Mucosa of gallbladder (tissue), 1 donor: ENCODE measurements at regions not wholly inside any gene's neighbourhood (a gene's known extent, or its start where the extent isn't known, plus 50 kb on each side); places are given as distances from the start of the nearest gene placed in this dataset.

Experiments
- DNase-seq: peaks from one replicate; pipeline ENCODE4 v3.0.0-alpha.2; 2020; ENCODE audit warnings: low spot score
- donor health status: DM: no; HTN: no; CAD: no.

DNA sequence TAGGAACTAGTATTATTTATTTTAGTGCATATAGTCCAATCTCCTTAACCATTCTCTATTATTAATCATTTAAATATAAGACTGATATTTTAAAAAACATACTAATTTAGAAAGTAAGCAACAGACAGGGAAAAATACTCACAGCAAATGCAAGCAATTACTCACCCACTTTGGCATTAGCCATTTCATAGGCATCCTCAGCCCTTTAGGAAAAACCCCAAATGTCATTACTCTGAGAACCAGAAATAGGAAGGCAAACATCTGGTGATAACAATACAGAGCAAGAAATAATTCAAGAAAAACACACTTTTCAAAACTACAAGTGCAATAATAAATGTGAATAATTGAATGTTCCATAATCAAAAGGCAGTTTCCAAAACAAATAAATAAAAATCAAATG, 545.1 kb downstream of the PLPP3 start:
- DNase-seq, result no peak

DNA sequence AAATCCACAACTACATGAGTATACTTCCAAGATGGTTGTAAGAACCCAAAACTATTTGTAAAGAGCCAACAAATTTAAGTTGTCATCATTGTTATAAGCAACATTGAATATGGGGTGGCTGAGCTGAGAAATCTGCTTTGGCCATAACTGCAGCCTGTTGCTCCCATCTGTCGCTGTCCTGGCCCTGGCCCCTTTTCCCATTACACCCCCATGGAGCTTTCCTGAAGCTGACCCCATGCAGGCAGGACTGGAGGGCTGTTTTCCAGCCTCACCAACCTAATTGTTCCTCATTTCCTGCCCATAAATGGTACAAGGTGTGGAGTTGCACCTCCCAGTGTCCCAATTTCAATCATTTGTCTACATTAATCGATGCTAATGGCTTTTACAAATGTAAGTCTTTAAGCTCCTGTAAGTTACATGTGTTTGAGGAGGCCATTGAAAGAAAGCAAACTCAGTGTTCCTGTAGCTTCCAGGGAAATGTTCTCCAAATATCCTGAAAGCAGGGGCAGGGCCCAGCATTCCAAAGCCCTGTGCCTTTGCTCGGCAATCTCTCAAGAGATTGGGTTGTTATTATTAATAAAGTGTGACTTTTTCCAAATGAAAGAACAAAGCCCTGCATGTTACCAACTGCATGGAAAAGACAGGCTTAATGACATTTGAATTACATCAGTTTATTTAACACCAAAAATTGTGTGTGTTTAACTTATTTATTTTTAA, 545.9 kb downstream of the PLPP3 start:
- no peak for DNase-seq

DNA sequence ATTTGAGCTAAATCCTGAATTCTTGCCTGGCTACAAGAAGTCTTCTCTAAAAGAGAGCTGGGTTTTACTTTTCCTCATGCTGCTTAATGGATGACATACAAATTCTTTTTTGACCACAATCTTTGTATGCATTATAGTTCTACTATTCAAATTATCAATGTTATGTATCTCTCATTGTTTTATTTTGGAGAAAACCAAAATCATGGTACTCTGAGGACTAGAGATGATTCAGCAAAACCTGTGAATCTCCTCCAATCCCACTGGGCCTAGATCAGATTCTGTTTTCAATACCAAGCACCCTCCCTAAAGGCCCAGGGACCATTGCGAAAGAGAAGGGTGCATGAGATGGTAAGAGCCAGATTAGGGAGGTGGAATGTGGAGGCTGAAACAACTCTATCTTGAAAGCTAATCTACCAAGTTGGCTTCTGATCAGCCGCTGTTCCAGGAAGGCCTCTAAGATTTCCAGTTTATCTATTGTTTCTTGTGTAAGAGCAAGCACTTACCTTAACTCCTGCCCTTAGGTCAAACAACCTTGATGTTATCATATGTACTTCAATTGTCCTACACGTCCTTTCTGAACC, 547.2 kb downstream of the PLPP3 start:
- DNase-seq, result no peak

DNA sequence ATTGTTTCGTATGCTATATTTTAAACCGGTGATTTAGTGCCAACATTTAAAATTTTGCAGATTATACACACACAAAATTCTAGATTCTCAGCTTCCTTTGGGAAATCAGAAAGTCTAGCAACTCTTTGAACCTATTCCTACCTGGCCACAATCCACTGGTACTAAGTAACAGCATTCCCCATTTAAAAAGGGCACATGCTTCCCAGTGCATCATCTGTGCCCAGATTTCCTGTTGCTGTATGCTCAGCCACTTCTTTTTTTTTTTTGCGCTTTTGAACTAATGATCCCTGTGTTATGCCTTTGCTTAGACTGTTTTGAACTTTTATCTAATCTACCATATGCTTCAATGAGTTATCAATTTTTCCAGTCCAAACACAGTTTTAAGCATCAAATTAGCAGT, 548.4 kb downstream of the PLPP3 start:
- DNase-seq, result no peak

DNA sequence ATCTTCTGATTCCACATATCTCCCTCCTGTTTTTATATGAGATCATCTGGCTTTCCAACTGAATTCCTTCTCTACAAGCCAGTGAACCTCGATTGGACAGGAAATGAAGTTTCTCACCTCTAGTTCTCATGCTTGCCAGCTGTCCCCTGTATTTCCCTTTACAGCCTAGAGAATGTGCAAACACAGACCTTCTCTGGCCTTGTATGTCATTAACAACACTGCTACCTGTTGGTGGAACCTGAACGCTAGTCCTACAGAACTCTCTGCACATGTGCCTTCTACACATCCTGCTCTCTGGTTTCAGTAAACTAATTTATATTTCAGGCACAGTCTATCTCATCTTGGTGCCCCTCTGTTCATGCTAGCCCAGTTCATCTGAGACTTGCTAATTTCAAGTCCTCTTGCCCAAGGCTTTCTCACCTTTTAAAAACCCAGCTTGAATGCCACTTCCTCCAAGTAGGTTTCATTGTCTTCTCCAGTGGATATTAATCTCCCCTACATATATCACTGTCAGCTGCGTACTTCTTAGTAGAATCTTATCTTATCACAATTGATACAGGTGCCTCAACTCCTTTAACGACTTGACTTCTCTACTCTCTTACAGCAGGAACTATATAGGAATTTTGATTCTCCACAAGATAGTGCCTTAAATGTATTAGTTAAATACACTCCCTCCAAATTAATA, 549.9 kb downstream of the PLPP3 start:
- DNase-seq, result no peak

DNA sequence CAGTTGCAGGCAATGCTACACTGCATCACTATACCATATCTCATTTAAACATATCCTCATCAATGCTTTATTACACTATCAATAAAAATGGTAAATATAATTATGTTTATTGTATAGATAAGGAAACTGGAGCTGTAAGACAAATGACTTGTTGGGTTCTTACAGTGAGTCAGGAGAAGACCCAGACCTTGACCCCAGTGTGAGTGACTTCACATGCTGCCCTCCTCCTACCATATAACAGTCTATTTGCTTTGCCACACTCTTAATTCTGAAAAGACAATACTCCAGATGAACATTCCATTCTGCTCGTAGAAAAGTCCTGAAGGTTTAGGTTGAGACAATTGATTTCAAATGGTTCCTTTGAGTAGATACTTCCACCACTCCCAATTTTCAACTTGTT, 550.5 kb downstream of the PLPP3 start:
- no peak for DNase-seq

DNA sequence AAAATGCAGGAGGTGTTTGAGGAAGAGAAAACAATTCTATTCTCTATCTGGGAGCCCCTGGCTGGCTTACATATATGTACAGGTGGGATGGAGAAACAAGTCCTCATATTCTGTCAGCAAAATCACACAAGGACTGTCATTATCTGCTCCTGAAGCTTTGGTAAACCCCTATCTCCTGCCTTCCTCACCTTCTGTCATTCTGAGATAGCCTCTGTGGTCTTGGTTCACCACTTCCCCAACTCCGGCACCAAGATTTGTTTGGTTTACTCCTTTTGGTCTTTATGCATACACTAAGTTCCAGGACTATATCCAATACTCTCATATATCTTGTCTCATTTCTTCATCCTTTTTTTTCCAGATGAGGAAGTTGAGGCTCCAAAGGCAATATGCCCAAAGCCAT, 551.1 kb downstream of the PLPP3 start:
- DNase-seq, result no peak

DNA sequence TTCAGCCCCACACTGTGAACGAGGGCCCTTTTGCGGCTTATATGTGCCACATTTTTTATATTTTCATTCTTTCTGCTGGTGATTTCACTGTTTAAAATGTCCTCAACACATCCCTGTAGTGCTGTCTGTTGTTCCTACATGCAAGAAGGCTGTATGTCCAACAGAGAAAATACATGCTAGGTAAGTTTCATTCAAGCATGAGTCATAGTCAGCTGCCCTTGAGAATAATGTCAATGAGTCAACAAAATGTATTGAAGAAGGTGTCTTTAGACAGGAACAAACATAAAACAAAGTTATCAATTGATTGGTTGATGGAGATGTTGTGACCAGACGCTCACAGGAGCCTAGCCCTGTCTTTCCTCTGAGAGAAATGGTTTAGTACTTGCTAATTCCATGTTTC, 553.4 kb downstream of the PLPP3 start:
- no peak for DNase-seq

DNA sequence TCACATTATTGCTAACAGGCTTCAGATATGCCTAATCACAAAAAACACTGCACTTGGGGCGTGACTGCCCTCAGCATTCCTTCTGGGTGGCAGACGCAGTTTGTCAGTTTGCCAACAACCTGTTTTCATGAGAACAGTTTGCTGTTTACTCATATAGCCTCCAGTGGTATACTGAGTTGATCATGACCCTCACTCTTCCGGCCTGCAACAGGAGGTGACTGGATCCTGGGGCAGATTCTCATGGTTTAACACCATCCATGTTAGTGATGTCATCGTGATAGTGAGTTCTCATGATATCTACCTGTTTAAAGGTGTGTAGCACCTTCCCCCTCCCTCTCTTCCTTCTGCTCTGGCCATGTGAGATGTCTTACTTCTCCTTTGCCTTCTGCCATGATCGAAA, 555.2 kb downstream of the PLPP3 start:
- no peak for DNase-seq

DNA sequence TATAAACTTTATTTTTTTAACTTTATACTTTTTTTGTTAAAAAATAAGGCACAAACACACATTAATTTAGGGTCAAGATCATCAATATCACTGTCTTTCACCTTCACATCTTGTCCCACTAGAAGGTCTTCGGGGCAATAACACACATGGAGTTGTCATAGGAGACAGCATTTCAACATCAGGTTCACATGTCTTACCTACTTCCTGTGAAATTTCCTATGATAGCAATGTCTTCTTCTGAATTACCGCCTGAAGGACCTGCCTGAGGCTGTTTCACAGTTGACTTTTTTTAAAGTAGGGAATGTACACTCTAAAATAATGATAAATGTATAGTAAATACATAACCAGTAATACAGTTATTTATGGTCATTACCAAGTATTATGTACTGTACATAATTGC, 559.4 kb downstream of the PLPP3 start:
- no peak for DNase-seq

DNA sequence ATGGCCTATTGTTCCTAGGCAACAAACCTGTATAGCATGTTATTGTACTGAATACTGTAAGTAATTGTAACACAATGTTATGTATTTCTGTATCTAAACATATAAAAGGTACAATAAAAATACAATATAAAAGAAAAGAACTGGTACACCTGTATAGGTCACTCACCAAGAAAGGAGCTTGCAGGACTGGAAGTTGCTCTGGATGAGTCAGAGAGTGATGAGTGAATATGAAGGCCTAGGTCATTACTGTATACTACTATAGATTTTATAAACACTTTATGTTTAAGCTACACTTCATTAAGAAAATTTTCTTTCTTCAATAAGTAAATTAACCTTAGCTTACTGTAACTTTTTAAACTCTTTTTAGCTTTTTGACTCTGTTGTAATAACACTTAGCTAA, 559.9 kb downstream of the PLPP3 start:
- DNase-seq, result no peak

DNA sequence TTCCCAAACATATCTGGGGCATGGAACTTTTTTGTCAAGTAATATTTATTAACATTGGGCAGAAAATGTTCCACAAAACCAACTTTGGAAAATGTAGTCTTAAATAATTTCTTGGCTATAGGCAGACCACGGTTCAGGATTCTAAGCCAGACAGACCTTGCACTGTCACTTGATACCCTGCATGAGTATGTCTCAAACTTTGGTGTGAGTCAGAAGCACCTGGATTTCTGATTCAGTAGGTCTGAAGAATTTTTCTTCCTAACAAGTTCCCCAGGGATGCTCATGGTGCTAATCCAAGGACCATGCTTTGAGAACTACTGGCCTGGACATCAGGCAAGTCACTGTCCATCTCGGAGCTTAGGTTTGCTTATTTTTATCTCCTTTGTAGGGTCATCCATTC, 562.0 kb downstream of the PLPP3 start:
- DNase-seq, result no peak

DNA sequence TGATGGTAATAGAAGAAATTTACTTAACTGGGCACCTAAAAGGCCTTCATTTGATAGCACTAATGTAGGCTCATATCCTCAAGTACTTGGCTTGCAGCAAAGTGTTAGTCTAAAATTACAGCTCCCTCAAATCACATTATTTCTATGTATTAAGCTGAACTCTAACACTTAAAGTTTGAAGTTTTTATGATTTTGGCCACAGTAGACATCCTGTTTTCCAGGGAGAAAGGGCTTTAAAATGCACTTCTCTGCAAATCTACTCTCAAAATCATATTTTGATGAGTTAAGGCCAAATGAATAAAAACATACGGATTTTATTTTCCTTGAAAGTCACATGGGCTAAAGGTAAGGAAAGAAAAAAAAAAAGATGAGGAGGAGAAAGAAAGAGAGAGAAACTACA, 575.5 kb downstream of the PLPP3 start:
- no peak for DNase-seq

DNA sequence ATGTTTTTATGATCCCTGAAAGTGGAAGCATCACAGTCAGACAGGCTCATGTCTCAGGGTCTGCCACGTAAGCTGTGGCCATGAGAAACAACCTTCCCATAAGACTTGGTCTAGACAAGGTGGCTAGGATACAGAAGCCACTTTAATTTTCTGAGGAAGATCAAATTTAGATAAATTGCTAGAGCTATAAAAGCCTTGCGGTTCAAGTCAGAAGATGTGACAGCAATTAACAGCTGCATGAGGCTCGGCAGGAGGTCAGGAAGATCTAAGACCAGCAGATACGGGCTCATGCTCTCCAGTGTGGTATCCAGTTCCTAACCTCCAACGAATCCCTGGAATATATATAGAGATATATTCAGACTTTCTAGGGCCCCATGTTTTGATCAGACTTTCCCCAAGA, 577.1 kb downstream of the PLPP3 start:
- no peak for DNase-seq

DNA sequence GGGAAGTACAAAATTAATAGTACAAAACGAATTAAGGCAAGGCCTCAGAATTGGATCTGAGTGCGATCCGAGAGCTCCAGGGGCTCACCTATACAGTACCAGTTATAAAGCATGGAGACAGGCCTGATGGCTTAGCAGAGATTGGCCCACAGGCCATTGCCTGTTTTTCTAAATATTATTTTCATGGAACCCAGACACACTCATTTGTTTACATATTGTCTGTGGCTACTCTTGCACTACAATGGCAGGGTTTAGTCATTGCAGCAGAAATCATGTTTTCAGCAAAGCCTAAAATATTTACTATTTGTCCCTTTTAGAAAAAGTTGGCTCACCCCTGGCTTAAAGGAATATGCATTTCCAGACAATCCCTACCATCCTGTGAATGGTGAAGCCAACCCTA, 578.9 kb downstream of the PLPP3 start:
- DNase-seq, result no peak

DNA sequence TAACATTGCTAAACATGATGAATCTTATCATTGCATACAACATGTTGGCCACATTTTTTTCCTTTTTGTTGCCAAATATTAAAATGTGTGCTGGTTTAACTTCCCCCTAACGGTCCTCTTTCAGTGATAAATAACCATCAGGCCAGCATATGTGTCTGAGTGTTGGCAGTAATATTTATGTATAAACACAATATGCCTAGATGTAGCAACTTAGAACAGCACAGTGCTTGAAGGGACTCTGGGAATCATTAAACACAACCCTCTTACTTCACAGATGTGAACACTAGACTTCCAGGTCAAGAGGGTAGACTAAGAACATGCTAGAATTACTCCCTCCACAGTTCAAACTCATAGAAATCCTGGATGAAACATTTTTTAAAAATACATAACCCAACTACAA, 581.8 kb downstream of the PLPP3 start:
- DNase-seq, result no peak

DNA sequence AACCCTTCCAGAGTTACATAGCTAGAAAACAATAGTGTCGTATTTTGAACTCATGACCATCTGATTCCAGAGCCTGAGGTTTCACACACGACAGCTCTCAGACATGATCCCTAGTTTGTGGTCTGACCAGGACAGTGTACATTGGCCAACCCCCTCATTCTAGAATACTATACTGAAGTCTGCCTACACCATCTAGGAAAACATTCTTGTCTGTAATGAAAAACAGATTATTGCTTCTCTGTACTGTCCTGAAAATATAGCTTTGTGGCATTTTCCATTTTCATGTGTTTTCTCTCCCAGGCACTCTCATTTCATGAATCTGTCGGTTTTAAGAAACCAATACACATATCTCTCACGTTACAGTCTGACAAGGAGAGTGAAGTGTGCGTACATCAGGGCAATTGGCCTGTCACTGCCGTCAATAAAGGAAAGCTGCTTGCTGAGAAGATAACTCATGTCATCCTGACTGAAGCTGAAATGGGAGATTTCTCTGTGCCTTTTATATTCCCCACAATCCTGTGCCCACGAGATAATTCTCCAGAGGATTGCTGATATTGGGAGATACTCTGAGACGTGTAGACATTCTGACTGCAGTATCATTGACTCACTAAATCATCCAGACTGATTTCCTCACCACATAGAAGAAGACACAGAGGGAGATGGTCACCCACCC, 585.6 kb downstream of the PLPP3 start:
- DNase-seq, result no peak

DNA sequence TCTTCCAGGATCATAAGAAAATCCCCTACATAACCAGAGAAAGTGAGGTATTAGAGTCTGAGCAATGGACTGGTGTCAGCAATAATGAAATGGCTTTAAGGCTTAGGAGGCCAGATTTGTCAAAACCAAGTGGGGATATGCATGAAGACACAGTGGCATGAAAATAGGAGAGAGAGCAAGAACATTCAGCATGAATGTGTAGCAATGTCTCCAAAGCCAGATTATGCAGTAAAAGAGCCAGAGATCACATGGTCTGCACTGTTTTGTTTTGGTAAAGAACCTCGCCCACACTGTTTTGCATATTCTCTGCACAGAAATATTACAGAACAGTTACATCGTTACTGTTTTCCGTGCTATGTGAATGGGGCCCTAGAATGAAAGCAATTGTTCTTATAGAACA, 589.4 kb downstream of the PLPP3 start:
- DNase-seq, result no peak

DNA sequence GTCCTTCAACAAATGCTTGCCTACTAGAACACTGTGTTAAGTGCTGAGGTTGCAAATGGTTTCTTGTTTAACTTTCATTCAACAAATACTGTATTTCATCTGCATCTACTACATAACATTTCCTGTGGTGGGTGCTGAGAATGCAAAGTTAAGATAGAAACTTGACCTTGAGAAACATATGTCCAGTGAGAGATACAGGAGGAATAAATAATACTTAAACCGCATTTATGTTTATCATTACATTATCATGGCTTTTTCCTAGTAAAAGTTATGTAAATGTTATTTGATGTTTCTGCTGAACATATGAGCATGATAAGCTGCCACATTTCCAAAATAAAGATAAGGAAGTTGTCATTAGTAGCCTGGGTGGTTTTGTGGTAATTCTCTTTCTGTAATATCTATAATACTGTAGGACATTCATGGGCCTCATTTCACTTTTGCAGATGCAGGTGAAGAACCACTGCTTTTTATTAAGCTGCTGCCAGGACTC, 590.4 kb downstream of the PLPP3 start:
- no peak for DNase-seq

DNA sequence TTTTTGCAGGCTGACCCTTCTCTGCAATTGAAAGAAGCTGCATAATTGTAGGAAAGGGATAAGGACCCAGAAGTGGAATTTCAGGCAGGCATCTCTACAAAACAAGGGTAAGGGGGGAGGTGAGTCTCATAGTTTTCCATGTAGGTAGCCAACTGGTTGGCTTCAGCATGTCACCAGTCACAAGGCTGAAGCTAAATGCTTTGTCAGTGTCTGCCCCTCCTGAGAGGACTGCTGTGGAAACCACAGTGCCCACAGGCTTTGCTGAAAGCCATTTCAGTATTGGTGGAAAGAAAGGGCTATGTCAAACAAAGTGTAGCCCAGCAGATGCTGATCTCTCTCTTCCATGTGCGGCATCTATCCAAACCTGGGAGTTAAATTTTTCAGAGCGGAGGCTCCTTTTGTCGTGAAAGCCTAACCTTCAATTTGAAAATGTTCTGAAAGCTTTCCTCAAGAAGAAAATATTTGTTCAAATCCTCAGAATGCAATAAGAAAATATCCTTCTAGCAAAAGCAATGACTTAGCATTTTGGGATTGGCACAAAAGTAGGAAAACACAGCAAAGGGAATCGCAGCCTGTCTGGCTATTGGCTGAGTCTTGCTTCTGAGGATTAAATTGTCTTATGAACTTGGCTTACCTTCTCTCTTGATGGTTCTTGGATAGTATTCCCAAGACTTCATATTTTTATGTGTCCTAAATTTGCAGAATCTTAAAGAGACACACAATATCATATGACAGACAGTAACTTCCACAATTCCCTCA, 591.7 kb downstream of the PLPP3 start:
- no peak for DNase-seq

DNA sequence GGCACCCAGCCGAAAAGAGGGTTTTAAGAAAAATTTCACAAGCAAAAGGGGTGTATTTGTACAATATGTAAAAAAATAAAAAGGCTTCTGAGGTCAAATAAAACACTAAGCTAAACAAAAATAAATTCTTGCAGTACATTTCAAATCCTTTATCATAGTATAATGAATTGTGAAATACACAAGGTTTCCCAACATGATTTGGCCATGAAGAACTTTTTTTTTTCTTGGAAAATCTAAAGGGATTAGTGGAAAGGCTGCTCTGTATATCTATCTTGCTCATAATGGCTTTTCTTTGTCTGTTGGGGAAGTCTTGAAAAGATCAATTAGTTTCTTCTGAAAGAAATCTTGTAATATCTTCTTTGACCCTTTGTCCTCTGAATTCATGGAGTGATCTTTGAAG, 593.4 kb downstream of the PLPP3 start:
- DNase-seq, result no peak
